NCI-H1417 treated with DMSO at 0.1 percent for 48 hours (cell line): ENCODE measurements at regions not wholly inside any gene's neighbourhood (a gene's known extent, or its start where the extent isn't known, plus 50 kb on each side); places are given as distances from the start of the nearest gene placed in this dataset.

Experiments
- DNase-seq: peaks from one replicate; lab custom pipeline; 2025; lab: John Stamatoyannopoulos, UW

DNA sequence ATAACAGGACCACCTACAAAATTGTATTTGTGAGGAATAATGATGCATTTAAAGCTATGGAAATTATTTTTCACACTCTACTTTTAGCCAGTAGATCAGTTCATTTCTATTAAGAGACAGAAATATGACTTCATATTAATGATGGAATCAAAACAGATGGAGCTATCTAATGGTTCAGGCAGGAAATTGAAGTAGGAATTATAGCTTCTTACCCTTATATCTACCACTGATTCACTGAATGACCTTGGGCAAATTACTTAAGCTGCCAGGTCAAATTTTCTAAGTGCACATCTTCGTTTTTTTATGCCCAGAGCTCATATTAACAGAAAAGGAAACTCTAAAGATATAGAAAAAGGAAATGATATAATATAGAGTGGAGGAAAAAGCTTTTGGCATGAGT lies 323.1 kb downstream of the PCDH10 start:
- DNase-seq, result no peak

DNA sequence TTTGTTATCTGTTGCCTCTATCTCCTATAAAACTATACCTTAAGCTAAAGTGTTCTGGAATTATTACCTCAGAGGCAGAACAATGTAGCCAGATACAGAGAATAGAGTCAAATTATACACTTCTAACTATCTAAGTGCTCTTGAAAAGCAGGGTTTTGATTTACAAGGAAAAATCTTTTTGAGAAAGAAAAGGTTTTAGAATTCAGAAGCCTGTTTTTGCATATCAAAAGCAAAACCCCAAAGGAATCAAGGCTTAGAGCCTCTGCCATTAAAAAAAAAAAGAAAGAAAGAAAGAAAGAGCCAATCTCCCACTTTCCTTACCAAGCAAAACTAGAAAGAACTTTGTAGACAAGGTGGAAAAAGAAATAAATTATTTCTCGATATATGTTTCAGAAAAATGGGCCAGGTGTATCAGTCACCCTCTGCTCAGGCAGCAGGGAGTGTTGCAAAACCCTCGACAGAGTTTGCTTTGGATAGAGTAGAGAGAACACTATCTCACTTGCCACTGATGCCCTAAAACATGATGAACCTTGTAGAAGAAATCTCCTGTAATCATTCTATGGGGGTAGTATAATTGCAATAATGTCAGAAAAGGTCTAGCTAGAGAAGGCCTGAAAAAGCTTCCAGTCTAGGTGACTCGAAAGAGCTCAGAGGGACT lies 318.3 kb downstream of the PCDH10 start:
- DNase-seq, result no peak

DNA sequence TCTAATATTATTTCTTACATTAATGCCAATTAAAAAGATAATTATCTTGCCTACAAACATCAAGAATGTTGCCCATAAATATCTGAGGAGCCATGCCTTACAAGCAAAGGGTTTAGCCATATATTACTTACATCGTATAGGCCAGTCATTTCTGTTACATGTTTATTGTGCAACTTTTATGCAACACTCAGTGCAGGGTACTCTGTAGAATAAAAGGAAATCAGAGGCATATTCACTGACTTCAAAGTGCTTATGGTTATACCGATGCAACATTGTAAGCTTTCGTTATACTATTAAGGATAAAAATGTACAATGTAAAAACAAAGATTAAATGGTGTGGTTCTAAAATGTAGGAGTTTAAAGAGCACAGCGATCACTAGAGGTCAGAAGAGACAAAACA lies 315.9 kb downstream of the PCDH10 start:
- no peak for DNase-seq

DNA sequence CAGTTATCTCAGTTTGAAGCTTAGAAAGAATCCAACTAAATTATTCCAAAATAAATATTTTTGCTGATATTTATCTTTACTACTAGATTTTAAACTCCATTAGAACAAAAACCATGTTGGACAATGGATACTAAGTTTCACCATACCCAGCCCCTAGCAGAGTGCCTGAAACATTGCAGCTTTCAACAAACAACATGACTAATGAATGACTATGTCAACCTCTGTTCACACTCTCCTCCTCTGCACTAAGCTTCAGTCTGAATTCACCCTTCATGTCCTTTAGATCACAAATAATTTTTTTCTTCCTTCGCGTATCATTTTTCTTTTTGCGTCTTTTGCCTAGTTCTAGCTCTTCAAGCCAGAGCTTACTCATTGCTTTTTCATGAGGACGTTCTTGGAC lies 315.2 kb downstream of the PCDH10 start:
- no peak for DNase-seq

DNA sequence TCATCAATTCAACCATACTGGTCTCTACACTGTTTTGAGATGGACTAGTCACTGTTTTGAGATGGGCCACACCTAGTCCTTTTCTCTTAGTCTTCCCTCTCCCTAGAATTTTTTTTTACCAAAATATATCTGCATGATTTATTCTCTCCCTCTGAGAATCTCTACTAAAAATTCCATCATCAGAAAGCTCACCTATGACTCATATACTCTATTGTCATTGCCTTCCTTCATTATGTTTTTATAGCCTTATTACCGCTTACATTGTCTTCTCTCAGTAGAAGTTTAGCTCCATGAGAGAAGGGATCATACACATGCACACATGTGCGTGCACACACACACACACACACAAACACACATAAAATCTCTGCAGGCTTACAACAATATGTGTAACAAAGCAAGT lies 303.6 kb downstream of the PCDH10 start:
- DNase-seq, result no peak

DNA sequence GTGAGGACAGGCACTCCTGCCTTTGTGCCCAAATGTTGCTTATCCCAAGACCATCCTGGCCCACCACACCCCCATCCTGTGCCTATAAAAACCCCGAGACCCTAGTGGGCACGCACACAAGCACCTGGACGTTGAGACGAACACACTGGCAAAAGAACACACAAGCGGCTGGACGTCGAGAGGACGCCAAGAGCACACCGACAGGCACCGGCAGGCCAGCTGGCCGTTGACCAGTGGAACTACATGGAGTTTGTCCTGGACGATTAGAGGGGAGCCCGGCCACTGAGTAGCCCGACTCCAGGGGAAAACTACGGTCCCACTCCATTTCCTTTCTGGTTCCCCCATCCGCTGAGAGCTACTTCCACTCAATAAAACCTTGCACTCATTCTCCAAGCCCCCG lies 301.7 kb downstream of the PCDH10 start:
- DNase-seq, result no peak

DNA sequence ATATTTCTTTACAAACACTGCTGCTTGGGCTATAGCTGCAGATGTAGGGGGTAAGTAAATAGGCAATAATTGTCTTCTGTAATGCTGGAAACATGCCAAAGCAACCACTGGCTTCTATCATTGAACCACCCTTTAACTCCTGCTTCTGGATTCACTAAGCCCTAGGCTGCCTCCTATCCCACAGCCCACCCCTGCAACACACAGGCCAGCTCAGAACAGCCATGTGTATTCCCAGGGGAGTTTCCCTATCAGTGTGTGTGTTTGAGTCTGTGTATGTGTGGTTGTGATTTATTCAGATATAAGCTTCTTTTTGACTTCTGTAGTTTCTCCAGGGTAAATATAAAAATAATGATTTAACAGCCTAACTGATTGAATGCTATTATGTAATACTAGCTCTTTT lies 291.3 kb downstream of the PCDH10 start:
- no peak for DNase-seq

DNA sequence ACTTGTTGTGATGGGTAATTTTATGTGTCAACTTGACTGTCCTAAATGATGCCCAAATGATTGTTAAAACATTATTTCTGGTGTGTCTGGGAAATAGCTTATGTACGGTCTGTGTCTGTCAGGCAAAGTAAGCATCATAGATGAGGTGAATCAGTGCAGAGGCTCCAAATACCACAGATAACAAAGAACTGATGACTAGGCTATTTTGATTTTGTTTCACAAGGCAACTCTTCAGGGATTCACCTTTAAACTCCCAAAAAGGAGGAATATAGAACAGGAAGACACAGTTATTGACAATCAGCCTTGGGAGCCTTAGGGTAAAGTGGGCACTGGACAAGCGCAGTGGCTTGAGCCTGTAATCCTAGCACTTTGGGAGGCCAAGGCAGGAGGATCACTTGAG lies 290.7 kb downstream of the PCDH10 start:
- no peak for DNase-seq

DNA sequence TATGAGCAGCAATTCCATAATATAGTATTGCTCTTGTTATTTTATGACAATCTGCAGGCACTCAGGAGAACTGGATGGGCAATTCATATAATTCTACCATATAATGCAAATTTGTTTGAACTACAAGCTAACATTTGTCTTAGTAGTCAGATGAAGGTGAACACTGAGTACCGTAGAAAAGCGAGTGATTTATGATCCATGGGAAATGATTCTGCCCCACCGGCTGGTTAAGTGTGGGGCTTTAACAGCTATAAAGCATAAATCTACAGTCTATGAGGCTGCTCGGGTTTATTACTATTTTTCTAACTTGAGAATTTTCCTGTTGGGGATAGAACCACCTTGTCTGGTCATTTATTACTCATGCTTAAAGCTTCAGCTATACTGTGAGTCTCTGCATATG lies 275.5 kb downstream of the PCDH10 start:
- DNase-seq, result no peak

DNA sequence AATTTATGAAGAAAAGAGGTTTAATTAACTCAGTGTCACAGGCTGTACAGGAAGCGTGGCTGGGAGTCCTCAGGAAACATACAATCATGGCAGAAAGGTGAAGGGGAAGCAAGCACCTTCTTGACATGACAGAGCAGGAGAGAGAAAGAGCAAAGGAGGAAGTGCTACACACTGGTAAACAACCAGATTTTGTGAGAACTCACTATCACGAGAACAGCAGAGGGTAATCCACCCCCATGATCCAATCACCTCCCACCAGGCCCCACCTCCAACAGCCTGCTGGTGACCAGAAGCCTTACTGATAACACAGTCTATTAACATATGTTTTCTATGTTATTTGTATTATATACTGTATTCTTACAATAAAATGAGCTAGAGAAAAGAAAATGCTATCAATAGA lies 254.8 kb downstream of the PCDH10 start:
- no peak for DNase-seq

DNA sequence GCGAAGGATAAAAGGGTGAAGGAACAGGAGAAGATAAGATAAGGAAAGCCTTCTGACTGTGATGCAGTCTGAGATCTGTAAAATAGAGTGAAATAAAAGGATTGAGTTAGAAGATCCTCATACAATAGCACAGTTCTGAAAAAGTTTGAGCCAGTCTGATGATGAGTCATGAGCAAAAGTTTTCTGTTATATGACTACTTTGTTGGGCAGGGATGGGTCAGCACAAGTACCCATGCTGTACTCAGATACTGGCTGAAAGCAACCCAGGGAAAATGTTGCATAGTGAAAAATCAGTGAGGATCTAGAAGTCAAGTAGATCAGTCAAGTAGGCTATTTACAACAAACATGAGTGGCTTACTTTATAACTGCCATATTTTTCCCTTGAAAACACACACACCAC lies 253.5 kb downstream of the PCDH10 start:
- DNase-seq, result no peak

DNA sequence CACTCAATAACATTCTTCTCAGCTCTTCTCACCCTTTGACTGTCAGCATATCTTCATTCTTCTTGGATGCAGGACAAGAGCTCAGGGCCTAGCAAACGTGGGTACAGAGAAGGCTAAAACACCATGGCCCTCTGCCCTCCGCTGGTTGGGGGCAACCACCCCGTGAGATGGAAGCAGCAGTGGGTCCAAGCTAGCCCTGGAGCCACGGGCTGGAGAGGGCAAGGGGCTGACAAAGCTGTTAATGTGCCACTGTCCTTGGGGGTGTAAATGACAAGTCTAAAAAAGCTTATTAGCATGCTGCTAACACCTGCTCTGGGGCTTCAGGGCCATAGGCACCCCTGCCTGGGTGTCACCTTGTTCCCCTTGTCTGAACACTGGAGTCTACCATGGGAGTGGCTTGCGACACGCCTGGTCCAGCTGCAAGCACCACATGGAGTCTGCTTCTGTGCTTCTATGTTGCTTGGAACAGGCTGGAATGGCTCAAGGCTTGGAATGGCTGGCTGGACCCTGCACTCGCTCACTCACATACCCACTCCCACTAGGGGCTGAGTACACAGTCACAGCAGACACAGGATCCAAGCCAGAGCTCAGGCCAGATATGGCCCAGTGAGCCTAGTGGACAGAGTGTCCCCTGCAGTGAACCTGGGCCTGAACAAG lies 246.0 kb downstream of the PCDH10 start:
- DNase-seq, result no peak

DNA sequence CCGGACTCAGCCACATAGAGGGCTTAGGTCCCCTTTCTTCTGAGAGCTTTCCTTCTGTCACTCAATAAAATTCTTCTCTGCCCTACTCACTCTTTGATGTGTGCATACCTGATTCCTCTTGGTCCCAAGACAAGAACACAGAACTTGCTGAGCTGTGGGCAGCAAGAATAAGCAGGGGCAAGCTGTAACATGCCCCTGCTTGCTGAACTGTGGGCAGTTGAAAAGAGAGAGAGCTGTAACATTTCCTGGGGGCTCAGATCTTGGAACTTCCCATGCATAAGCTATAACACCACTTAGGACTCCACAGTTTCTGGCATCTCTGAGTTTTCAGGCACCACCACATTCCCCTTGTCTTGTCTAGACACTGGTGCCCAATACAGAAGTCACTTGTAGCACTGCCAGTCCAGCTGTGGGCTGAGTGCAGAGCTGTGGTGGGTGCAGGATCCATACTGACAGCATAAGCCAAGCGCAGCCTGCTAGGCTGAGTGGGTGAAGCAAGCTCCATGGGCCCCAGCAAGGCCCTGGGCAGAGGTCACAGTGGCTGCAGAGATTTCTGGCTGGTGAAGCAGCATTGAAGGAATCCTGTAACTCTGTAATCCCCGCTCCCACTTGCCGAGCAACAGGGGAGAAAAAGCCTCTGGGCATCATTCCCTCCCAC lies 241.2 kb downstream of the PCDH10 start:
- no peak for DNase-seq

DNA sequence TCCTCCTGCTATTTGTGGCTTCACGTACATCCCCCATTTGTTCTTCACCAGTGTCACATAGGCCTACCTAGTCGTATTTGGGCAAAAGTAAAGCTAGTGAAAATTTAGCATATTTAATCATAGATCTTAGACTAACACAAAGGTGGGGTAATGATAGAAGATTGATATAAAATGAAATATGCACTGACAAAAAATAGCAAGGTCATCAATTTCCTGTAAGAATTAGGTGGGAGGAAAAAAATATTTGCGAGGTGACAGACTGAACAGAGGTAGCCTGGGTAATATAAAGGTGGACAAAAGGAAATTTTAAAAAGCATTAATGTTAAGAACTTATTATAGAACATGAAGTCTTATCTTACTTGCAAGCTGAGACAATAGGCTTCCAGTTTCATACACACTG lies 239.9 kb downstream of the PCDH10 start:
- DNase-seq, result no peak

DNA sequence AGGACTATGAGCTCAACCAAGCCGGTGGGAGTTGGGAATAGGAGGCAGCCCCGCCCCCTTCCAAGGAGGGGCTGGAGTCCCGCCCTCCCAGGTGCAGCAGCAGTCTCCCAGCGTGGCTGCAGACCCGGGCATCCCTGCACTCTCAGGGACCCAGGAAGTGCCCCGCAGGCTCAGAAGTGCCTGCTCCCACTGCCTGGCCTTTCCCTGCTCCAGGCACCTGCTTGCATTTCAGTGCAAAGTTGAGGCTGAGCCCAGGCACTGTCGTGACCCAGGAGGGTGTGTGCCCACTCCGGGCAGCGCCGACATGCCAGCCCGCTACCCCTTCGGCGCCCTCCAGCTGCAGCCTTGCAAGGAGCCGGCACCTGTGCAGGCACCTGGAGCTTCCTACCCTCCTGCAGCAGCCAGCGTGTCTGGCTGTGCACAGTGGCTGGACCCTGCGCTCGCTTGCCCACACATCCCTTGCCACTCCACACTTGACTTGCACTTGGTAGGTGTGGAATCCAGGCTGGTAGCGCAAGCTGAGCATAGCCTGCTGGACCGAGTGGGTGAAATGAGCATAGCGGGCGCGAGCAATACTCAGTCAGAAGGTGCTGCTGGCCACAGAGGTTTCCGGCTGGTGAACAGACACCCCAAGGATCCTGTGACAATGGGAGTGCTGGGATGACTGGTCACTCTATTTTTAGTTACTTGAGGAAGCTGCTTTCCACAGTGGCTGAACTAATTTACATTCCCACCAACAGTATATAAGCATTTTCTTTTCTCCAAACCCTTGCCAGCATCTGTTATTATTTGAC lies 236.3 kb downstream of the PCDH10 start:
- no peak for DNase-seq

DNA sequence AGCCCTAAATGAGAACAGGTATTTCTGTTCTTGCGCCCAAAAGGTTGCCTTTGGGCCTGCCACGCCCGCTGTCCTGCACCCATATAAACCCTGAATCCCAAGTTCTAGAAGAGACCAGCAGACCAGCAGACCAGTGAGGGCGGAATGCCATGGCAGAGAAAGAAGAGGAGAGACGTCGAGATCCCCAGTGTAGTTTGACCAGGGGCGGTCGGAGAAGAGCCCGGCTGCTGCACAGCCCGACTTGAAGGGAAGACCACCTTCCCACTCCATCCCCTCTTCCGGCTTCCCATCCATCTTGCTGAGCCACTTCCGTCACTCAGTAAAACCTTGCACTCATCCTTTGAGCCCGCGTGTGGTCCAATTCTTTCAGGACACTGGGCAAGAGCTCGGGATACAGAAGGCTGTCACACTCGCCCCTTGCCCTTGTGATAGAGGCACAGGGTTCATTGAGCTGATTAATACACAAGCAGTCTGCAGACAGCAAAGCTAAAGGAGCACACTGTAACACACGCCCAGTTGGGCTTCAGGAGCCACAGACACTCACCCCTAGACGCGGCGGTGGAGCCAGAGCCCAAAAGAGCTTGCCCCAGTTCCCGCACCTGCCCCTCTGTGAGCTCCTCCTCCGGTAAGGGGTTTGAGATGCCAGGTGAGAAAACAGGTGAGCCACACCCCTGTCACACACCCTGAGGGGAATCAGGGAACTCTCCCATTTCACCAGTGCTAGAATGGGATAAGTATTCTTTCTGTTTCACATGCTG lies 230.8 kb downstream of the PCDH10 start:
- no peak for DNase-seq

DNA sequence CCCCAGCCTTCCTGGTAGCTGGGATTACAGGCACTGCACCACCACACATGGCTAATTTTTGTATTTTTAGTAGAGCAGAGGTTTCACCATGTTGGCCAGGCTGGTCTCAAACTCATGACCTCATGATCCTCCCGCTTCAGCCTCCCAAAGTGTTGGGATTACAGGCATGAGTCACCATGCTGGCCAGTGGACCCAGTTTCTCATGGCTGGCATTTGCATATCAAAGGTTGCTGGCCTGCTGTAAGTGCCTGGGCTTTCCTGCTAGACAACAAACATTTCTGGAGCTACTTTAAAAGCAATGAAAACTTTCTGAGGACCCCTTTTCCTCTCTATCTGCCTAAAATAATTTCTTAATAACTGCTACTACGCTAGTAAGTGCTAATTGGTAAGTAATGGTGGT lies 228.2 kb downstream of the PCDH10 start:
- no peak for DNase-seq

DNA sequence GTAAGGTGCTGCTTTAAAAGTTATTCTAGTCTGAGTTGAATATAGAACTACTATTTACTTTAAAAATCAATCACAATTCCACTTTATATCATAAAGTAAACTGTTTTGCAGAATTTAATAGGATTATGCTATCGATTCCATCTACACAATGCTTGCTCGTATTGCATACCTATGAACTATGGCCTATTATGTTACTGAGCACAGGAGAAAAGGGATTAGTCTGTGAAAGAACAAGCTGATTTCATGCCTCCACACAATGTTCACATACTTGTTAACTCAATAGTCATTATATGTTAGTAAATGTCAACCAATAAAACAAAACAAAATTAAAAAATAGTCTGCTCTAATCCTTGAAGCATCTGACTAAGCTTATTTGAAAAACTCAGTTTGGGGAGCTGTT lies 223.6 kb downstream of the PCDH10 start:
- DNase-seq, result no peak

DNA sequence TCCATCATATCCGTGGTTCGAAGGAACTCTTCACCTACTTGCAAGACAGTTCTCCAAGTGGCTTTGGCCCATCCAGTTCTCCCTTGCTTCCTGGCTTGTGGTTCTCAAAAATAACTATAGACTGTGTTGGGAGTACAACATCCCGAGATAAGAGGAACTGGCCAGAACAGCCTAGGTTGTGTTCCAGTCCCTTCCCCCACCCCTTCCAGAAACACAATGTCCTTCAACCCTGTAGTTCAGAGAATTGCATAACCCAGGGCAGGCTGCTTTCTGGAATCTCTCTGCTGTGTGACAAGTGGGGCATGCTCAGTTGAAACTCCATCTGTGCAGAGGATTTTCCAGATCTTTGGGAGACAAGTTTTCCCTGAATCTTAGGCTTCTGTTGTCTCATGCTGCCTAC lies 206.5 kb downstream of the PCDH10 start:
- DNase-seq, result no peak

DNA sequence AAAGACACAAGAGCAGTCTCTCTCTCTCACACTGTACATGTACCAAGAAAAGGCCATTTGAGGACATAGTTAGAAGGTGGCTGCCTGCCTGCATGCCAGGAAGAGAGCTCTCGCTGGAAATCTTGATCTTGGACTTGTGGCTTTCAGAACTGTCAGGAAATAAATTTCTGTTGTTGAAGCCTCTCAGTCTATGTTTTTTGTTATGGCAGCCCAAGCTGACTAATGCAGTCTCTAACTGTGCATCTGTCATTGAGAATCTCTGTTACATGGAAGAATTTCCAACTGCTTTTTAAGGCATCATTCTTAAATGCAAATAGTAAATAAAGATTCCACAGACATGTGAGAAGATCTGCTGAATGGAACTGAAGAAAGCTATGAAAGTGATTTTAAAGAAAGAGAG lies 198.3 kb downstream of the PCDH10 start:
- DNase-seq, result no peak

DNA sequence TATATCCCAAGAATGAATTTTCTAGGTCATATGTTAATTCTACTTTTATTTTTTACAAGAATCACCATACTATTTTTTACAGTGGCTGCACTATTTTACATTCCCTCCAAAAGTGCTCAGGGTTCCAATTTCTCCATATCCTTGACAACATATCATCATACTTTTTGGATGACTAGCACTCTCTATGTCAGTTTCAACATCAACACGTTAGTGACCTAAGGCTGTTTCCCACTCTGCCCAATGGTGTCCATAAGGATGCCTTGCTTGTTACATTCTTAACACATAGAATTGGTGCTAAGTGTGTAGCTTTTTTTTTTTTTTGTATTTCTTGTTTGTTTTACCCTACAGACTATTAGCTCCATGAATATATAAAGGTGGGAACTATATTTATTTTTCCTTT lies 175.4 kb downstream of the PCDH10 start:
- no peak for DNase-seq

DNA sequence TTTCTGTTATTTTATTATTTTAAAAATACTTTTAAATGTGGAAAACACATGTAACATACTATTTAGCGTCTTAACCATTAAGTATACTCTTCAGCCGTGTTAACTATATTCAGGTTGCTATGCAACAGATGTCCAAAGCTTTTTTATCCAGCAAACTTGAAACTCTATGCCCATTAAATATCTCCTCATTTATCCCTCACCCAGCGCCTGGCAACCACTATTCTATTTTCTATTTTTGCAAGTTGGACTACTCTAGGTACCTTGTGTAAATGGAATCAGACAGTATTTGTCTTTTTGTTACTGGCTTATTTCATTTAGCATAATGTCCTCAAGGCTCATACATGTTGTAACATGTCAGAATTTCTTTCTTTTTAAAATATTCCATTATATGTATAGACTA lies 174.6 kb downstream of the PCDH10 start:
- DNase-seq, result no peak
